ENCODE measurements at regions not wholly inside any gene's neighbourhood (a gene's known extent, or its start where the extent isn't known, plus 50 kb on each side); places are given as distances from the start of the nearest gene placed in this dataset.

- DNase-seq (ENCODE audit: insufficient read length, low spot score) (no peak), FAIRE-seq (no peak)
- TF ChIP-seq CTCF (IDR thresholded peaks at IDR 0.05; ENCODE audit: insufficient read depth, missing control alignments): no peak
These were observed 1297.3 kb downstream of the AACS start for GRCh38 chr12:126362493-126362892.

GRCh38 chr12:126362964-126363363 is 1297.7 kb downstream of the AACS start:
- DNase-seq (ENCODE audit: insufficient read length, low spot score) (no peak), FAIRE-seq (no peak)
- no peak for TF ChIP-seq CTCF (IDR thresholded peaks at IDR 0.05; ENCODE audit: insufficient read depth, missing control alignments)

DNA sequence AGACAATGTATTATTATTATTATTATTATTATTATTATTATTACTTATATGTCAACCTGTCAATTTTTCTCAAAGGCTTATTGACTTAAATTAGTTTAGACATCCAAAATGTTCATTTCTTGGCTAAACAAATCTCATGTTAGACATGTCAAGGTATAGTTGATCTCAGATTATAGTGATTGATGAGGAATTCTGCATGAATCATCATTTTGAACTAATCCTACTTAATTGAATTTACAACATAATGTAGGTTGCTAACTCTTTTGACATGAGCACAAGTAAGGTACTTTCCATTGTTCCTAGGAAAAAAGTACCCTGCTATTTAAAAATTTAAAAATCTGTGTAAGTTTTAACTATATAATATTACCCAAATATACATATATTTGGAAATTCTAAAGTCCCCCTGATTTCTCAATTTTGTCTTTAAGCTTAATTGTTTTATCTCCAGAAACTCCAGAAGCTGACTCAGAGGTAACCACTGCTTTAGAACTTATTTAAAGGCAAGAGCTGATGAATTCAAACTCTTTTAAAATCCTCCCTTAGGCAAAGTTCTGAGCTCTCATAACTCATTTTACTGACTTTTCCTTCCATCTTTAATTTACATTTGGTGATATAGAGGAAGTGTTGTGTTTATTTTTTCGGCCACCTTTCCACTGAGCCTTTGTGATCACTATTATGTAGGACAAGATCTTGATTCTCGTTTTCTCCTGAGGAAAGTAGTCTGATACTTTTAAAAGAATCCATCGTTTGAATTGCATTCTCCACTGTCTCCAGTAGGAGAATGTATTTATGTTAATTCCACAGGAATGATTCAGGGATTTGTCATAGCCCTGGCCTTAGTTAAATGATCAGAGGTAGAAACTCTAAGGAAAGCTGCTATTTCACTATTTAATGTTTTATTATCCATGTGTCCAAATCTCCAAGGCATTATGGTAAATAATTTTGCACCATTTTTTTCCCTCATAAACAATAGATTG is 1304.5 kb downstream of the AACS start:
- FAIRE-seq: no peak

DNA sequence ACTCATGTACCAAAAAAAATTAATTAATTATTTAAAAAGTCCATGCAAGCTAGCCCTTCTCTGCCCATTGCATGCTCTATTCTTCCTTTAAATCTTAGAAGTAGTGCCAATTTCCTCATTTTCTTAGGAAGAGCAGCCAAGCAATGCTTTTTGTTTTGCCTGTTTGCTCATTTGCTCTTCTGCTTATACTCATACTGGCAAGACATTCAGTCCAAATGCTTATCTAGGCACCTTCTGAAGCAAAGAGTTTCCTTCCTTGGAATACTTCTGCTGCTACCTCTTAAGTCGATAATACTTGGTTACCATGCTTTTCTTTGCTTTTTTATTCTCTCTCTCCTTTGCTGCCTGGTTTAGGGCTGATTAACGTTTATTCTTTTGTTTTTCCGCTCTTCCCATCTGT is 1318.3 kb downstream of the AACS start:
- FAIRE-seq (no peak), DNase-seq (ENCODE audit: insufficient read length, low spot score) (no peak)
- no peak for TF ChIP-seq CTCF (IDR thresholded peaks at IDR 0.05; ENCODE audit: insufficient read depth, missing control alignments)

More for the DNA sequence above, 1304.5 kb downstream of the AACS start:
- no peak for TF ChIP-seq CTCF (IDR thresholded peaks at IDR 0.05; ENCODE audit: insufficient read depth, missing control alignments)
- DNase-seq (ENCODE audit: insufficient read length, low spot score): no peak

GRCh38 chr12:126384026-126384564 is 1318.9 kb downstream of the AACS start:
- no peak for TF ChIP-seq CTCF (IDR thresholded peaks at IDR 0.05; ENCODE audit: insufficient read depth, missing control alignments)
- FAIRE-seq (no peak), DNase-seq (ENCODE audit: insufficient read length, low spot score) (no peak)

DNA sequence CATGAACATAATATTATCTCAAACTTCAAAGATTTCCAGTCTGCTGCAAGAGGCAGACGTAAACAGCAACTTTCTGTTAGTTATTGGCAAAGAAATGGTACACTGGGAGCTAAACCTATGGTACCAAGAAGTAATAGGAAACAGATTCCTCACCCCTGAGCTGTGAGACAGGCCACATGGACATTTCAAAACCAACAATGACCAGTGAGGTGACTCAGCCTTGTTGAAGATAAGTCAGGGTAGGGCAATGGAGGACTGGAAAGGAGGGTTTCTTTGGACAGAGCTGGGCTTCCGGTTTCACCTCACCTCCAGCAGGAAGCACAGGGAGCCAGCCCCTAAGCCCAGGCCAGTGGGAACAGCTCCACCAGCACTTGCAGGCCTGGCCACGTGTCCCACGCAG is 1320.5 kb downstream of the AACS start:
- DNase-seq (ENCODE audit: insufficient read length, low spot score) (no peak), FAIRE-seq (no peak)
- no peak for TF ChIP-seq CTCF (IDR thresholded peaks at IDR 0.05; ENCODE audit: insufficient read depth, missing control alignments)
